K562 (cell line): ENCODE measurements at regions not wholly inside any gene's neighbourhood (a gene's known extent, or its start where the extent isn't known, plus 50 kb on each side); places are given as distances from the start of the nearest gene placed in this dataset.
A peak's percentile ranks its signal among the peaks of the same experiment; 100 is the strongest.

Experiments used
- ATAC-seq: fragments of 200-7000 bp; cut with Tn5 transposase; 3 replicates; pipeline ENCODE4 v1.9.1; 2020; ENCODE audit warnings: moderate library complexity
- BruUV-seq: library from RNA; stranded (reverse); fragments of 400-500 nt; replicated peaks from 2 replicates; lab custom pipeline; 2021; lab: Mats Ljungman, UMichigan
- CTCF ChIA-PET: fragments of 300-600 bp; formaldehyde crosslinking; extraction: SDS; loops from one replicate; lab custom pipeline; 2021; ENCODE audit warnings: low intra/inter-chr PET ratio; lab: Yijun Ruan, JAX
- POLR2A ChIA-PET: fragments of 300-600, 350-650 bp; sonication (Branson Sonifier 250); formaldehyde crosslinking; extraction: SDS; loops from one replicate; lab custom pipeline; 2021; ENCODE audit warnings: antibody characterized with exemption, inconsistent platforms; lab: Yijun Ruan, JAX
- DNase-seq, 4 experiments: peaks; one replicate each; pipeline versions ENCODE4 v3.0.0 to v3.0.0-alpha.2; 2011 to 2018; ENCODE audit warnings: low spot score in 3 of 4, mixed read lengths in 3 of 4; ENCODE audit errors: extremely low read depth in 1 of 4
- FAIRE-seq: peaks from 2 replicates; lab custom pipeline; 2011; peaks lifted over from hg19 to GRCh38; lab: Jason Lieb, UNC
- H2AFZ ChIP-seq: 2 replicates; pipeline ENCODE4 v1.6.0; 2011; ENCODE audit warnings: low read depth, low read length, control low read depth, inconsistent platforms
- H3K27ac ChIP-seq: fragments of 200-600 bp; 3 replicates; pipeline ENCODE4 v1.8.0; 2011; ENCODE audit warnings: low read depth, mild to moderate bottlenecking, control low read depth, inconsistent platforms, low read length, moderate library complexity, mixed read lengths; ENCODE audit errors: extremely low read depth
- H3K27me3 ChIP-seq, 2 experiments: fragments of 300-600 bp in 1 of 2; 2 replicates in 1 of 2; 3 replicates in 1 of 2; pipeline versions ENCODE4 v1.6.0 to v1.8.0; 2011; ENCODE audit warnings: inconsistent platforms in 2 of 2, low read length in 2 of 2, mild to moderate bottlenecking in 1 of 2, mixed read lengths in 1 of 2, moderate library complexity in 1 of 2; ENCODE audit not compliant: control insufficient read depth in 2 of 2, insufficient read depth in 2 of 2
- H3K36me3 ChIP-seq: fragments of 300-600 bp; 3 replicates; pipeline ENCODE4 v1.8.0; 2011; ENCODE audit warnings: mild to moderate bottlenecking, low read length, inconsistent platforms; ENCODE audit not compliant: control insufficient read depth, insufficient read depth
- H3K4me1 ChIP-seq, 2 experiments: fragments of 200-600 bp in 1 of 2; replicated peaks in 1 of 2; 2 replicates in 1 of 2; 3 replicates in 1 of 2; pipeline versions ENCODE4 v1.5.1 to v1.8.0; 2011; ENCODE audit warnings: inconsistent platforms in 2 of 2, low read length in 2 of 2, mild to moderate bottlenecking in 1 of 2, mixed read lengths in 1 of 2, moderate library complexity in 1 of 2; ENCODE audit not compliant: control insufficient read depth in 2 of 2, insufficient read depth in 2 of 2
- H3K4me2 ChIP-seq: 2 replicates; pipeline ENCODE4 v1.6.1; 2011; ENCODE audit warnings: low read length, control low read depth, inconsistent platforms, mixed read lengths; ENCODE audit not compliant: insufficient read depth
- H3K4me3 ChIP-seq: fragments of 200-600 bp; sonication (generic), shearing (Covaris generic); 2 replicates; pipeline ENCODE4 v1.5.1; 2016; ENCODE audit warnings: control low read depth, inconsistent platforms
- H3K79me2 ChIP-seq: fragments of 200-600 bp; 3 replicates; pipeline ENCODE4 v1.8.0; 2011; ENCODE audit warnings: low read length, inconsistent platforms; ENCODE audit not compliant: control insufficient read depth, insufficient read depth
- H3K9ac ChIP-seq, 2 experiments: 2 replicates each; pipeline versions ENCODE4 v1.6.0 to v1.6.1; 2011; ENCODE audit warnings: low read depth in 2 of 2, low read length in 2 of 2, control low read depth in 1 of 2, inconsistent platforms in 1 of 2, mild to moderate bottlenecking in 1 of 2, mixed read lengths in 1 of 2; ENCODE audit not compliant: insufficient read depth in 1 of 2
- H3K9me1 ChIP-seq: one replicate; pipeline ENCODE4 v1.6.0; 2011; ENCODE audit warnings: inconsistent platforms, mild to moderate bottlenecking, low read length, moderate library complexity; ENCODE audit not compliant: control insufficient read depth, insufficient read depth
- H3K9me3 ChIP-seq: replicated peaks from 2 replicates; pipeline ENCODE4 v1.5.1; 2011; ENCODE audit warnings: low read depth, low read length, inconsistent platforms; ENCODE audit not compliant: control insufficient read depth, insufficient read depth
- H4K20me1 ChIP-seq: replicated peaks from 2 replicates; pipeline ENCODE4 v1.6.1; 2011; ENCODE audit warnings: low read length, inconsistent platforms, mixed read lengths; ENCODE audit not compliant: control insufficient read depth, insufficient read depth
- BCOR ChIP-seq: fragments of 450-650 bp; IDR thresholded peaks from 2 replicates; pipeline ENCODE4 v1.6.1; 2016
- EWSR1 ChIP-seq: fragments of 450-650 bp; IDR thresholded peaks from 2 replicates; pipeline ENCODE4 v1.6.1; 2018; ENCODE audit warnings: borderline replicate concordance, mild to moderate bottlenecking, low read depth, moderate library complexity; ENCODE audit not compliant: partially characterized antibody
- RBM25 ChIP-seq: fragments of 200-400 bp; formaldehyde crosslinking; IDR thresholded peaks from 2 replicates; pipeline ENCODE4 v1.6.1; 2018; ENCODE audit warnings: low read length, low read depth, moderate library complexity; ENCODE audit not compliant: severe bottlenecking
- RUNX1 ChIP-seq: sonication (generic); IDR thresholded peaks from 2 replicates; pipeline ENCODE4 v1.6.1; 2016; ENCODE audit warnings: antibody characterized with exemption, low read depth
- ZFP36 ChIP-seq: fragments of 150-350 bp; IDR thresholded peaks from 2 replicates; pipeline ENCODE4 v1.6.1; 2018; ENCODE audit warnings: low read length, low read depth; ENCODE audit not compliant: partially characterized antibody
- ZNF133 ChIP-seq: fragments of 250-450 bp; sonication (Bioruptor Pico); IDR thresholded peaks from 2 replicates; pipeline ENCODE4 v1.4.0; 2020; ENCODE audit warnings: mild to moderate bottlenecking
- ZSCAN29 ChIP-seq: fragments of 450-650 bp; IDR thresholded peaks from 2 replicates; pipeline ENCODE4 v1.6.1; 2017
- WGBS: fragments of 100-300 bp; shearing (Covaris generic); methylation state at CpG from one replicate; pipeline ENCODE4 v1.1.6; 2016; ENCODE audit warnings: low coverage, mixed read lengths; ENCODE audit not compliant: insufficient coverage; ENCODE audit errors: missing lambda C conversion rate; 5-methylcytosine and 5-hydroxymethylcytosine counted together
- in situ Hi-C: fragments of 300-500 bp; cut with MboI; formaldehyde crosslinking; loops from 4 replicates; pipeline ENCODE4 v1.15.0; 2018; ENCODE audit warnings: inconsistent platforms, mixed read lengths
- intact Hi-C: fragments of 100-400 bp; cut with micrococcal nuclease; formaldehyde crosslinking; loops from 2 replicates; pipeline ENCODE4 v1.14.2; 2022
- TF ChIP-seq, protein P1 (sequence below): fragments of 250-450 bp; sonication (Bioruptor Pico); IDR thresholded peaks from 2 replicates; pipeline ENCODE4 v1.8.0; 2022; ENCODE audit warnings: moderate library complexity, mild to moderate bottlenecking, inconsistent platforms
- TF ChIP-seq, protein P2 (sequence below): fragments of 450-650 bp; IDR thresholded peaks from 2 replicates; pipeline ENCODE4 v1.6.1; 2016
- TF ChIP-seq, protein P3 (sequence below): fragments of 450-650 bp; IDR thresholded peaks from 2 replicates; pipeline ENCODE4 v1.6.1; 2018; ENCODE audit not compliant: partially characterized antibody

DNA sequence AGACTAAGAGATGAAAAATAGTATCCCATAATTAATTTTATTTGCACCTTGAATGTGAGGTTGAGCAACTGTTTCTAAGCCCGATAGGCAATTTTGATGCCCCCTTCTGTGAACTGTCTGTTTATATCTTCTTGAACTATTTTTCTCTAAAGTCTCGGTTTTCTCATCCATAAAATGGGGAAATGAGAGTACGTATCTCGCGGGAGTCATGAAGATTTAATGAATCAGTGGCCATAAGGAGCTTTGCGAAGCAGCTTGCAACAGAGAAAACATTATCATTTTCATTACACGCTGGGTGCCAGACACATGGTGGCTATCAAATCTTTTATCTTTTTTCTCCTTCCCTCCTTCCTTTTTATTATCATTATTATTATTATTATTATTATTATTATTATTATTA lies 108.1 kb upstream of the CARD11 start:
- H3K9me3 ChIP-seq, result no peaks in the 10 kb centered on the region
- no peaks in the 10 kb centered on the region for H3K36me3 ChIP-seq
- CTCF ChIA-PET, result no interaction called here
- no peak overlapping the region for H3K9ac ChIP-seq
- no peaks in the 10 kb centered on the region for H3K9me1 ChIP-seq
- in situ Hi-C loops (no loop called here), intact Hi-C loops (no loop called here)
- BruUV-seq, result no TSS peak
- no peak overlapping the region for H3K4me2 ChIP-seq
- H3K27ac ChIP-seq, result no peak overlapping the region
- TF ChIP-seq ZNF133 (no peak), RUNX1 (no peak), RBM25 (peak; percentile 63)
- H3K79me2 ChIP-seq, result no peaks in the 10 kb centered on the region
- H4K20me1 ChIP-seq, result no peaks in the 10 kb centered on the region
- peaks cover 3 to 5% of the 10 kb centered on the region in 2 experiments; a peak in 4 of 5 replicates for H3K4me1 ChIP-seq
- 3% methylated on average over 7 of the region's 7 CpGs for WGBS
- no peak overlapping the region for H3K4me3 ChIP-seq
- FAIRE-seq (no peak), DNase-seq (no peak), ATAC-seq (no peak)
- no peak overlapping the region for H2AFZ ChIP-seq
- POLR2A ChIA-PET, result no interaction called here
- peaks cover 2 to 22% of the 10 kb centered on the region in 2 experiments; a peak in 4 of 5 replicates for H3K27me3 ChIP-seq

DNA sequence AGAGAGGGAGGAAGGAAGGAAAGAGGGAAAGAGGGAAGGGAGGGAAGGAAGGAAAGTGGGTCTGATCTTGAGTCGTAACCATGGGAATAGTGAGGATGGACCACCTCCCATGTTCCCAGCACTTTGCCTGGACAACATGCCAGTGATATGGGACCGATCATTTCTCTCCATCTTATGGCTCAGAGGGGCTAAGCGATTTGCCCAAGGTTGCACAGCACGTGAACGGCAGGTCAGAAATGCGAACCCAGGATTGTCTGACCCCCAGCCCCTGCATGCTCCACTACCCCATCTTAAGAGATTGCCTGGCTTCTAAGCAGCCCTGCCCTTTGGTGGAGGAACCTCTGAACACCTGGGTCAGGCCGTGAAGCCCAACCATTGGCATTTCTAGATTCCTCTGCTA lies 109.0 kb upstream of the CARD11 start:
- Histone ChIP-seq H3K79me2 (no peaks in the 10 kb centered on the region), H3K4me1 (no peaks in the 10 kb centered on the region; a peak in 1 of 5 replicates), H3K27ac (no peak overlapping the region), H3K36me3 (no peaks in the 10 kb centered on the region), H2AFZ (no peak overlapping the region), H3K9me3 (no peaks in the 10 kb centered on the region), H3K4me2 (no peak overlapping the region), H4K20me1 (no peaks in the 10 kb centered on the region), H3K9ac (no peak overlapping the region), H3K9me1 (no peaks in the 10 kb centered on the region), H3K4me3 (no peak overlapping the region), H3K27me3 (peaks cover 2 to 31% of the 10 kb centered on the region in 2 experiments; a peak in 4 of 5 replicates)
- no TSS peak for BruUV-seq
- DNase-seq, result no peak
- no peak for FAIRE-seq
- CTCF ChIA-PET, result interaction anchor here (3.9 kb wide), 1 partner anchor 266 kb away, joined by 27 read pairs; no protein-coding TSS in a partner anchor
- intact Hi-C loops (no loop called here), in situ Hi-C loops (no loop called here)
- ATAC-seq, result no peak
- POLR2A ChIA-PET, result no interaction called here
- WGBS, result 0% methylated on average over 7 of the region's 7 CpGs
- TF ChIP-seq EWSR1 (no peak), ZFP36 (peak; percentile 77), BCOR (peak; percentile 44; the same call in 1 of the 2 replicates), ZSCAN29 (no peak), RBM25 (peak; percentile 77)
- TF ChIP-seq, protein P1, sequence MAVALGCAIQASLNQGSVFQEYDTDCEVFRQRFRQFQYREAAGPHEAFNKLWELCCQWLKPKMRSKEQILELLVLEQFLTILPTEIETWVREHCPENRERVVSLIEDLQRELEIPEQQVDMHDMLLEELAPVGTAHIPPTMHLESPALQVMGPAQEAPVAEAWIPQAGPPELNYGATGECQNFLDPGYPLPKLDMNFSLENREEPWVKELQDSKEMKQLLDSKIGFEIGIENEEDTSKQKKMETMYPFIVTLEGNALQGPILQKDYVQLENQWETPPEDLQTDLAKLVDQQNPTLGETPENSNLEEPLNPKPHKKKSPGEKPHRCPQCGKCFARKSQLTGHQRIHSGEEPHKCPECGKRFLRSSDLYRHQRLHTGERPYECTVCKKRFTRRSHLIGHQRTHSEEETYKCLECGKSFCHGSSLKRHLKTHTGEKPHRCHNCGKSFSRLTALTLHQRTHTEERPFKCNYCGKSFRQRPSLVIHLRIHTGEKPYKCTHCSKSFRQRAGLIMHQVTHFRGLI (CRISPR knock-in tag), result no peak
- TF ChIP-seq, protein P2, sequence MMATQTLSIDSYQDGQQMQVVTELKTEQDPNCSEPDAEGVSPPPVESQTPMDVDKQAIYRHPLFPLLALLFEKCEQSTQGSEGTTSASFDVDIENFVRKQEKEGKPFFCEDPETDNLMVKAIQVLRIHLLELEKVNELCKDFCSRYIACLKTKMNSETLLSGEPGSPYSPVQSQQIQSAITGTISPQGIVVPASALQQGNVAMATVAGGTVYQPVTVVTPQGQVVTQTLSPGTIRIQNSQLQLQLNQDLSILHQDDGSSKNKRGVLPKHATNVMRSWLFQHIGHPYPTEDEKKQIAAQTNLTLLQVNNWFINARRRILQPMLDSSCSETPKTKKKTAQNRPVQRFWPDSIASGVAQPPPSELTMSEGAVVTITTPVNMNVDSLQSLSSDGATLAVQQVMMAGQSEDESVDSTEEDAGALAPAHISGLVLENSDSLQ, result no peak
- TF ChIP-seq, protein P3, sequence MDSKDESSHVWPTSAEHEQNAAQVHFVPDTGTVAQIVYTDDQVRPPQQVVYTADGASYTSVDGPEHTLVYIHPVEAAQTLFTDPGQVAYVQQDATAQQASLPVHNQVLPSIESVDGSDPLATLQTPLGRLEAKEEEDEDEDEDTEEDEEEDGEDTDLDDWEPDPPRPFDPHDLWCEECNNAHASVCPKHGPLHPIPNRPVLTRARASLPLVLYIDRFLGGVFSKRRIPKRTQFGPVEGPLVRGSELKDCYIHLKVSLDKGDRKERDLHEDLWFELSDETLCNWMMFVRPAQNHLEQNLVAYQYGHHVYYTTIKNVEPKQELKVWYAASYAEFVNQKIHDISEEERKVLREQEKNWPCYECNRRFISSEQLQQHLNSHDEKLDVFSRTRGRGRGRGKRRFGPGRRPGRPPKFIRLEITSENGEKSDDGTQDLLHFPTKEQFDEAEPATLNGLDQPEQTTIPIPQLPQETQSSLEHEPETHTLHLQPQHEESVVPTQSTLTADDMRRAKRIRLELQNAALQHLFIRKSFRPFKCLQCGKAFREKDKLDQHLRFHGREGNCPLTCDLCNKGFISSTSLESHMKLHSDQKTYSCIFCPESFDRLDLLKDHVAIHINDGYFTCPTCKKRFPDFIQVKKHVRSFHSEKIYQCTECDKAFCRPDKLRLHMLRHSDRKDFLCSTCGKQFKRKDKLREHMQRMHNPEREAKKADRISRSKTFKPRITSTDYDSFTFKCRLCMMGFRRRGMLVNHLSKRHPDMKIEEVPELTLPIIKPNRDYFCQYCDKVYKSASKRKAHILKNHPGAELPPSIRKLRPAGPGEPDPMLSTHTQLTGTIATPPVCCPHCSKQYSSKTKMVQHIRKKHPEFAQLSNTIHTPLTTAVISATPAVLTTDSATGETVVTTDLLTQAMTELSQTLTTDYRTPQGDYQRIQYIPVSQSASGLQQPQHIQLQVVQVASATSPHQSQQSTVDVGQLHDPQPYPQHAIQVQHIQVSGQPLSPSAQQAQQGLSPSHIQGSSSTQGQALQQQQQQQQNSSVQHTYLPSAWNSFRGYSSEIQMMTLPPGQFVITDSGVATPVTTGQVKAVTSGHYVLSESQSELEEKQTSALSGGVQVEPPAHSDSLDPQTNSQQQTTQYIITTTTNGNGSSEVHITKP, result no peak
